Vagina (tissue), 2 donors: ENCODE measurements at regions not wholly inside any gene's neighbourhood (a gene's known extent, or its start where the extent isn't known, plus 50 kb on each side); places are given as distances from the start of the nearest gene placed in this dataset.

Experiments used
- POLR2AphosphoS5 ChIP-seq, 2 donors: sonication (generic); formaldehyde crosslinking; IDR thresholded peaks; one replicate each; pipeline ENCODE4 v1.9.0; 2017; ENCODE audit warnings: antibody characterized with exemption in 2 of 2, mild to moderate bottlenecking in 2 of 2, low read depth in 1 of 2; ENCODE audit not compliant: insufficient read depth in 1 of 2
- TF ChIP-seq, protein P1 (sequence below), 3 experiments: fragments of 450-650 bp in 2 of 3; fragments of 200-600 bp in 1 of 3; sonication (generic) in 1 of 3; IDR thresholded peaks; one replicate each; pipeline ENCODE4 v1.5.1; 2017 to 2019; ENCODE audit warnings: antibody characterized with exemption in 3 of 3, mild to moderate bottlenecking in 2 of 3, moderate library complexity in 2 of 3

DNA sequence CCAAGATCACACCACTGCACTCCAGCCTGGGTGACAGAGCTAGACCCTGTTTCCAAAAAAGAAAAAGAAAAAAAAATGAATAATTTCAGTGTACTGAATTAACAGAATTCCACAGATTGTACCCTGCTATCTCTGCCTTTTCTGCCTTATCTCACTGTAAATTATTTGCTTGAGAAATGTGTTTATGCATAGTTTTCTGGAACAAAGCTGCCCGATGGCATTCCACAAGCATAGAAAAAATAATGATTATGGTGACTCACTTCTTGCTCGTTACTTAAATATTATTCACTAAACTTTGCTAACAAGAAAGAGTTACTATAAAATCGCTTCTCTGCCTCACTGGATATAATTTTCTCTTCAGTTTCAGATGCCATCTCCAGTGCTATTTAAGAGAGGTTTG is 88.7 kb upstream of the FAM169A start:
- TF ChIP-seq, protein P1, sequence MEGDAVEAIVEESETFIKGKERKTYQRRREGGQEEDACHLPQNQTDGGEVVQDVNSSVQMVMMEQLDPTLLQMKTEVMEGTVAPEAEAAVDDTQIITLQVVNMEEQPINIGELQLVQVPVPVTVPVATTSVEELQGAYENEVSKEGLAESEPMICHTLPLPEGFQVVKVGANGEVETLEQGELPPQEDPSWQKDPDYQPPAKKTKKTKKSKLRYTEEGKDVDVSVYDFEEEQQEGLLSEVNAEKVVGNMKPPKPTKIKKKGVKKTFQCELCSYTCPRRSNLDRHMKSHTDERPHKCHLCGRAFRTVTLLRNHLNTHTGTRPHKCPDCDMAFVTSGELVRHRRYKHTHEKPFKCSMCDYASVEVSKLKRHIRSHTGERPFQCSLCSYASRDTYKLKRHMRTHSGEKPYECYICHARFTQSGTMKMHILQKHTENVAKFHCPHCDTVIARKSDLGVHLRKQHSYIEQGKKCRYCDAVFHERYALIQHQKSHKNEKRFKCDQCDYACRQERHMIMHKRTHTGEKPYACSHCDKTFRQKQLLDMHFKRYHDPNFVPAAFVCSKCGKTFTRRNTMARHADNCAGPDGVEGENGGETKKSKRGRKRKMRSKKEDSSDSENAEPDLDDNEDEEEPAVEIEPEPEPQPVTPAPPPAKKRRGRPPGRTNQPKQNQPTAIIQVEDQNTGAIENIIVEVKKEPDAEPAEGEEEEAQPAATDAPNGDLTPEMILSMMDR (IDR thresholded peaks at IDR 0.05): no peak
- TF ChIP-seq POLR2AphosphoS5 (IDR thresholded peaks at IDR 0.05; ENCODE audit: insufficient read depth in 1 of 2, low read depth in 1 of 2): no peak
